GM12892 (cell line): ENCODE measurements at regions not wholly inside any gene's neighbourhood (a gene's known extent, or its start where the extent isn't known, plus 50 kb on each side); places are given as distances from the start of the nearest gene placed in this dataset.
"Not testable (repeated sequence)": the region's sequence is repeated elsewhere in the genome, so short reads cannot be mapped to it uniquely, and the experiment has no call there.

Source experiments
- DNase-seq: peaks from one replicate; pipeline ENCODE4 v3.0.0; 2011; ENCODE audit not compliant: insufficient read length
- FAIRE-seq: peaks from 2 replicates; lab custom pipeline; 2011; peaks lifted over from hg19 to GRCh38; lab: Jason Lieb, UNC
- POLR2A ChIP-seq: IDR thresholded peaks from 2 replicates; pipeline ENCODE4 v1.6.1; 2011; ENCODE audit warnings: low read depth, low read length, control low read depth
- POLR2AphosphoS5 ChIP-seq: IDR thresholded peaks from 2 replicates; pipeline ENCODE4 v1.6.1; 2011; ENCODE audit warnings: low read depth, low read length, control low read depth
- TAF1 ChIP-seq: IDR thresholded peaks from 2 replicates; pipeline ENCODE4 v1.6.1; 2011; ENCODE audit warnings: low read depth, mild to moderate bottlenecking, control low read depth, low read length, borderline replicate concordance

- not testable (repeated sequence) for FAIRE-seq, DNase-seq
These were observed 277.8 kb upstream of the ARHGAP42 start for GRCh38 chr11:100409267-100409666.

DNA sequence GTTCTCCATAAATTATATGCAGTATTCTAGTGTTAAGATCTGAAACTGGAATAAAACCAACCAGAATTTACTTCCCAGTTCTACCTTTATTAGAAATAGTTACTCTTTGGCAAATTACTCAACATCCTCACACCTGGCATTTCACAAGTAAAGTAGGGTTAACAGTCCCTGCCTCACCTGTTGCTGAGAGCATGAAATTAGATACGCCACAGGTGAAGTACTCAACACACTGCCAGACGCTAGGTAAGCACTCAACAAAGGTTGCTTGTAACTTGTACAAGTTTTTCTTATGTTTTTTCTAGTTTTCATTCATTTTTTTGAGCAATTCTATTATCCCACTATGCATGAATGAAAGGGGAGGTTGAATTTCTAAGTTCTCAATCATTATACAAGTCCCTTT lies 267.6 kb upstream of the ARHGAP42 start:
- no peak for FAIRE-seq
- no peak for TF ChIP-seq POLR2AphosphoS5
- TF ChIP-seq POLR2A, result no peak
- TF ChIP-seq TAF1, result no peak
- no peak for DNase-seq

- no peak for TF ChIP-seq POLR2AphosphoS5
- TF ChIP-seq POLR2A, result no peak
- no peak for TF ChIP-seq TAF1
- FAIRE-seq, result no peak
These were observed 252.1 kb upstream of the ARHGAP42 start for GRCh38 chr11:100434821-100435641.

DNA sequence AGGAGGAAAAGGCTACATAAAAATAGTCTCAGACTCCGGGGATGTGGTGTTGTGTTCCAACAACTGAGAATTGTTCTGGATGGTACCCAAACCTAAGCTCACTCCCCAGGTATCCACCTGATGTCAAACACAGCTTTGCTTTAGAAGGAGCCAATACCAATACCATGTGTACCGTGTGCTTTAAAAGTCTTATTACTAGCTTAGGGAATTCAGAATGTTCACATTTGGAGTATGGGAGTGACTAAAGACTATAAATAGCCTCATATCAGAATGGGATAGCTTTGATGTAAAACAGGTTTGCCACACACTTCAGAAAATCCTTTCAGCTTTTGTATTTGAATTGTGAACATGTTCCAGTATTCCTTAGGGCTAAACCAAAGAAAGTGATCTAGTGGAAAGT lies 248.7 kb upstream of the ARHGAP42 start:
- TF ChIP-seq TAF1 (no peak), POLR2AphosphoS5 (no peak), POLR2A (no peak)
- FAIRE-seq (no peak), DNase-seq (no peak)

More at GRCh38 chr11:100434821-100435641, 252.1 kb upstream of the ARHGAP42 start:
- DNase-seq, result no peak

GRCh38 chr11:100441086-100441485 lies 246.0 kb upstream of the ARHGAP42 start:
- TF ChIP-seq TAF1, result no peak
- TF ChIP-seq POLR2A, result no peak
- no peak for TF ChIP-seq POLR2AphosphoS5
- no peak for FAIRE-seq
- no peak for DNase-seq

GRCh38 chr11:100442017-100442416 lies 245.1 kb upstream of the ARHGAP42 start:
- no peak for TF ChIP-seq POLR2AphosphoS5
- TF ChIP-seq TAF1, result no peak
- no peak for TF ChIP-seq POLR2A
- FAIRE-seq (no peak), DNase-seq (no peak)

GRCh38 chr11:100445231-100445735 lies 241.8 kb upstream of the ARHGAP42 start:
- TF ChIP-seq POLR2A, result no peak
- TF ChIP-seq TAF1, result no peak
- TF ChIP-seq POLR2AphosphoS5, result no peak
- FAIRE-seq (no peak), DNase-seq (no peak)

DNA sequence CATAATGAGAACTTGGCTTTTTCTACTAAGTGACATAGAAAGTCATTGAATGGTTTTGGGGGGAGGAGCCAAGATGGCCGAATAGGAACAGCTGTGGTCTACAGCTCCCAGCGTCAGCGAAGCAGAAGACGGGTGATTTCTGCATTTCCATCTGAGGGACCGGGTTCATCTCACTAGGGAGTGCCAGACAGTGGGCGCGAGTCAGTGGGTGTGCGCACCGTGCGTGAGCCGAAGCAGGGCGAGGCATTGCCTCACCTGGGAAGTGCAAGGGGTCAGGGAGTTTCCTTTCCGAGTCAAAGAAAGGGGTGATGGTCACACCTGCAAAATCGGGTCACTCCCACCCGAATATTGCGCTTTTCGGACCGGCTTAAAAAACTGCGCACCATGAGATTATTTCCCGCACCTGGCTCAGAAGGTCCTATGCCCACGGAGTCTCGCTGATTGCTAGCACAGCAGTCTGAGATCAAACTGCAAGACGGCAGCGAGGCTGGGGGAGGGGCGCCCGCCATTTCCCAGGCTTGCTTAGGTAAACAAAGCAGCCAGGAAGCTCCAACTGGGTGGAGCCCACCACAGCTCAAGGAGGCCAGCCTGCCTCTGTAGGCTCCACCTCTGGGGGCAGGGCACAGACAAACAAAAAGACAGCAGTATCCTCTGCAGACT lies 235.2 kb upstream of the ARHGAP42 start:
- not testable (repeated sequence) for FAIRE-seq, DNase-seq

- TF ChIP-seq POLR2A, result no peak
- TF ChIP-seq TAF1, result no peak
- TF ChIP-seq POLR2AphosphoS5, result no peak
- FAIRE-seq, result no peak
- no peak for DNase-seq
These were observed 227.3 kb upstream of the ARHGAP42 start for GRCh38 chr11:100459811-100460210.

- FAIRE-seq, result no peak
- no peak for DNase-seq
- TF ChIP-seq POLR2AphosphoS5, result no peak
- TF ChIP-seq POLR2A, result no peak
- TF ChIP-seq TAF1, result no peak
These were observed 226.7 kb upstream of the ARHGAP42 start for GRCh38 chr11:100460426-100460825.

DNA sequence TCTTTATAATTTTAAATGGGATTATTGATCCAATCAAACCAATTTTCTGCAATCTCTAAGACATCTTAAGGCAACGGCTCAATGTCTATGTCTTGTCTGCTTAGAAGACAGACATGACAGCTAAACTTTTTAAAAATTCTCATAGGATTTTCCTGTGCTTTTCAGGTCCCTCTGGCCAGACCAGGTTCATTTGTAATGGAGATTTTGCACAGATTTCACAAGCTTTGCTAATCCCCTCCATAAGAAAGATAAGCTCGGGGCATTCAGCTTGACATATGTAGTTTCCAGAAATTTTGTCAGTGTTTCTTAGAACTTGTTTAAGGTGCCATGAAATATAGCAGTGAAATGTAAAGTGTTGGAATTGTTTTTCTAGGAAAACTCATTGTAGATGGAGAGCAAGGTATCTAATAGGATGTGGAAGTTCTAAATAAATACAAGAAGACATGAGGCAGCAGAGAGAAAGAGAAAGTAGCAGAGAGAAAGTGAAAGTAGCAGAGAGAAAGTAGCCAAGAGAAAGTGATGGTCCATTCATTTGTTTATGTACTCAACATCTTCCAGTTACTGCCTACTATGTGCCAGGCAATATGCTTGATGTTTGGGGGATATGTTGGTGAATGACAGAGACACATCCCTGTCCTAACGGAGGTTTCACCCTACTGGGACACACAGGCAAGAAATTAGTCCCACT lies 219.1 kb upstream of the ARHGAP42 start:
- DNase-seq, result no peak
- TF ChIP-seq TAF1 (no peak), POLR2AphosphoS5 (no peak), POLR2A (no peak)
- FAIRE-seq, result peak; percentile 64

DNA sequence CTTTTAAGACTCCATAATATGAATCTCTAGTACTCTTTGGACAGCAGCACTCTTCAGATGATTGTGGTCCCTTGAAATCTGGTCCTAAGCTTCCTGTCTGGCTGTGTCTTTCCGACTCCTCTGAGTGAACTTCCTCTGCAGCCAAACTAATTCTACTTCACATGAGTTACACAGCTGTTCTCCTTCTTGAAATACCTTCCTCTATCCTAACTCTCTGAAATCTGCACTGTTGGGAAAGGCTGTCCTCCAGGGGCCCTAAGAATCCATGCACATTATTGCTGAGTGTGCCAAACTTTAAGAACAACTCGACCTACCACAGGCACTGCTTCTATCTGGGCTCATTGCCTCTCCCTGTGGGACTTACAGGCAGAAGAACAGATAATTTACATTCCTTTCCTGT lies 217.3 kb upstream of the ARHGAP42 start:
- TF ChIP-seq POLR2AphosphoS5, result no peak
- TF ChIP-seq POLR2A, result no peak
- TF ChIP-seq TAF1, result no peak
- DNase-seq, result no peak
- no peak for FAIRE-seq
